BE2C (cell line): ENCODE measurements at regions not wholly inside any gene's neighbourhood (a gene's known extent, or its start where the extent isn't known, plus 50 kb on each side); places are given as distances from the start of the nearest gene placed in this dataset.

Source experiments
- DNase-seq: peaks from one replicate; pipeline ENCODE4 v3.0.0-alpha.2; 2020
- H3K27me3 ChIP-seq: fragments of 250-450 bp; sonication (Bioruptor Pico); 2 replicates; pipeline ENCODE4 v1.5.1; 2020; ENCODE audit warnings: mild to moderate bottlenecking
- H3K36me3 ChIP-seq: fragments of 250-450 bp; sonication (Bioruptor Pico); 2 replicates; pipeline ENCODE4 v1.5.1; 2020; ENCODE audit warnings: mild to moderate bottlenecking
- H3K4me1 ChIP-seq: fragments of 250-450 bp; sonication (Bioruptor Pico); 2 replicates; pipeline ENCODE4 v1.5.1; 2020
- H3K4me3 ChIP-seq: 2 replicates; pipeline ENCODE4 v1.5.1; 2011; ENCODE audit warnings: low read depth, low read length
- H3K9me3 ChIP-seq: fragments of 250-450 bp; sonication (Bioruptor Pico); 2 replicates; pipeline ENCODE4 v1.5.1; 2020
- CTCF ChIP-seq: IDR thresholded peaks from 2 replicates; pipeline ENCODE4 v1.5.1; 2012; ENCODE audit warnings: mild to moderate bottlenecking, low read depth, low read length

GRCh38 chr14:34300882-34301734 is 160.9 kb downstream of the SPTSSA start:
- Histone ChIP-seq H3K4me3 (no peak overlapping the region), H3K27me3 (no peaks in the 10 kb centered on the region), H3K4me1 (no peaks in the 10 kb centered on the region), H3K9me3 (no peaks in the 10 kb centered on the region), H3K36me3 (no peaks in the 10 kb centered on the region)
- peak; percentile 33 for DNase-seq
- peak; percentile 69 for TF ChIP-seq CTCF

GRCh38 chr14:34300330-34300729 is 161.7 kb downstream of the SPTSSA start:
- TF ChIP-seq CTCF: no peak
- no peaks in the 10 kb centered on the region for H3K27me3 ChIP-seq
- no peaks in the 10 kb centered on the region for H3K9me3 ChIP-seq

GRCh38 chr14:34299360-34299759 is 162.7 kb downstream of the SPTSSA start:
- Histone ChIP-seq H3K36me3 (no peaks in the 10 kb centered on the region), H3K4me1 (no peaks in the 10 kb centered on the region), H3K9me3 (no peaks in the 10 kb centered on the region), H3K4me3 (no peak overlapping the region), H3K27me3 (no peaks in the 10 kb centered on the region)
- DNase-seq: no peak
- no peak for TF ChIP-seq CTCF

More at GRCh38 chr14:34300330-34300729, 161.7 kb downstream of the SPTSSA start:
- no peak overlapping the region for H3K4me3 ChIP-seq
- DNase-seq: no peak
- H3K36me3 ChIP-seq: no peaks in the 10 kb centered on the region
- H3K4me1 ChIP-seq: no peaks in the 10 kb centered on the region

GRCh38 chr14:34297786-34298520 is 164.1 kb downstream of the SPTSSA start:
- Histone ChIP-seq H3K4me1 (no peaks in the 10 kb centered on the region), H3K36me3 (no peaks in the 10 kb centered on the region), H3K4me3 (no peak overlapping the region), H3K27me3 (peaks cover 5% of the 10 kb centered on the region; the same call in 1 of the 2 replicates), H3K9me3 (no peaks in the 10 kb centered on the region)
- DNase-seq: no peak
- no peak for TF ChIP-seq CTCF

GRCh38 chr14:34283590-34283989 is 178.4 kb downstream of the SPTSSA start:
- DNase-seq: no peak
- Histone ChIP-seq H3K36me3 (no peaks in the 10 kb centered on the region), H3K4me1 (no peaks in the 10 kb centered on the region), H3K27me3 (no peaks in the 10 kb centered on the region), H3K4me3 (no peak overlapping the region), H3K9me3 (no peaks in the 10 kb centered on the region)
- no peak for TF ChIP-seq CTCF

GRCh38 chr14:34277191-34277590 is 184.8 kb downstream of the SPTSSA start:
- Histone ChIP-seq H3K4me1 (no peaks in the 10 kb centered on the region), H3K36me3 (no peaks in the 10 kb centered on the region), H3K4me3 (no peak overlapping the region), H3K9me3 (no peaks in the 10 kb centered on the region), H3K27me3 (no peaks in the 10 kb centered on the region)
- DNase-seq: no peak
- TF ChIP-seq CTCF: no peak
